ENCODE measurements at regions not wholly inside any gene's neighbourhood (a gene's known extent, or its start where the extent isn't known, plus 50 kb on each side); places are given as distances from the start of the nearest gene placed in this dataset.

DNA sequence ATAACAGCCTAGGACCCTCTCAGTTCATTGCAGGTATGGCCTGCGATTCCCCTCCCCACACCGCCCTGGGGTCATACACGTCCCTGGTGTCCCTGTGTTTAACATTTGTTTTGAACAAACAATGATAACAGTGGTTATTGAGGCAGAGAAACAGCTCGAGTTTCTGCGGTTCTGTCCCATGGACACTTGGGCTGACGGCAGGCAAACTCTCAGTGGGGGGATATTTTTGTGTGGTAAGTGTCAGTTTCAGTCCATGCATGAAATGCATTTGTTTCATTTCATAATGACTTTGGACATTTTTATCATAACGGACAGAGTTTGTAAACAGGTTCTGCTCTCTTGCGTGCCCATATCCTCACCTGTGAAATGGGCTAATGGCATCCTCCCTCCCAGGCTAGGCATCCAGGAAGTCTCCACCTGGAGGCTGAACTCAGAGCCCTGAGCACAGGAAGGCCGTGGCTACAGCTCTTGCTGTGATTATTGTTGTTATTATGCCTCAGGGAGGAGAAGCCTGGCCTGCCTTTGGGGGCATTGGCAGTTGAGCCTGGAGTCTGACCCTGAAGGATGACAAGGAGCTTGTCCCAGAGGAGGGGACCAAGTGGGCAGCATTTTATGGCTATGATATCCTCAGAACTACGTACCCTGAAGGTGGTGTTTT is 190.9 kb downstream of the GADD45G start:
- TF ChIP-seq, protein P1, sequence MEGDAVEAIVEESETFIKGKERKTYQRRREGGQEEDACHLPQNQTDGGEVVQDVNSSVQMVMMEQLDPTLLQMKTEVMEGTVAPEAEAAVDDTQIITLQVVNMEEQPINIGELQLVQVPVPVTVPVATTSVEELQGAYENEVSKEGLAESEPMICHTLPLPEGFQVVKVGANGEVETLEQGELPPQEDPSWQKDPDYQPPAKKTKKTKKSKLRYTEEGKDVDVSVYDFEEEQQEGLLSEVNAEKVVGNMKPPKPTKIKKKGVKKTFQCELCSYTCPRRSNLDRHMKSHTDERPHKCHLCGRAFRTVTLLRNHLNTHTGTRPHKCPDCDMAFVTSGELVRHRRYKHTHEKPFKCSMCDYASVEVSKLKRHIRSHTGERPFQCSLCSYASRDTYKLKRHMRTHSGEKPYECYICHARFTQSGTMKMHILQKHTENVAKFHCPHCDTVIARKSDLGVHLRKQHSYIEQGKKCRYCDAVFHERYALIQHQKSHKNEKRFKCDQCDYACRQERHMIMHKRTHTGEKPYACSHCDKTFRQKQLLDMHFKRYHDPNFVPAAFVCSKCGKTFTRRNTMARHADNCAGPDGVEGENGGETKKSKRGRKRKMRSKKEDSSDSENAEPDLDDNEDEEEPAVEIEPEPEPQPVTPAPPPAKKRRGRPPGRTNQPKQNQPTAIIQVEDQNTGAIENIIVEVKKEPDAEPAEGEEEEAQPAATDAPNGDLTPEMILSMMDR (IDR thresholded peaks at IDR 0.05), result no peak
- TF ChIP-seq POLR2A (IDR thresholded peaks at IDR 0.05), result no peak
